CD4-positive, alpha-beta T cell treated with Interleukin-6 for 4 hours (primary cell): ENCODE measurements at regions not wholly inside any gene's neighbourhood (a gene's known extent, or its start where the extent isn't known, plus 50 kb on each side); places are given as distances from the start of the nearest gene placed in this dataset.

Experiments
- DNase-seq: peaks from one replicate; pipeline ENCODE4 v3.0.0-alpha.2; 2020; ENCODE audit warnings: mixed read lengths

- no peak for DNase-seq
Measured at GRCh38 chr9:1791191-1791590, 224.0 kb upstream of the SMARCA2 start.

DNA sequence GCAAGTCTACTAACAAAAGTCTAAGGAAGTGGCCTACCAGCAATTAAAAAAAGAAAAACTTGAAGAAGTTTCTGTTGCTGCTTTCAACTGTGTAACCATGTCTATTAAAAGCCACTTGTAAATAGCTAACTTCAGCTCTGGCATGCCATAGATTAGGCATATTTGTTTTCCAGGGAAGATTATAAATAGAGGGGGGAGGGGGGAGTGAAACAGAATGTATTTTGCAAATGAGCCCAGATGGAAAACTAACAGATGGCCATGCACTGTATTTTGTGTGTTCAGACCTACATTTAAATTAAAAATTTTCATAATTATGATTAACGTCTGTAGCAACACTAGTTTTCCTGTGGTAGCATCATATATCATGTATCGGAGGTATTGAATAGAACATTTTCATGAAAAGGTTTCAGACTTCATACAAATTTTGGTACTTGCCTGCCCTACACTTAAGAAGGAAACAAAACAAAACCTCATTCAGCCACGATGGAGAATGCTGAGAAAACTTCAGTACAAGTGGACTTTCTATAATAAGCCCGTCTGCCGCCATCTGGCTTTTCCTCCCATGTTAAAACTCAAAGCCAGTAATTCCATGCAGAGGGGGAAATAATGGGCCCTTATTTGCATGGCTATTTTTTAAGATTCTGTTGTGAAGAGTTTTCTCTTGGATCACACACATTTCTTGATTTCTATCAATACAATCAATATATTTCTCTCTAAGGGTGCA lies 220.4 kb upstream of the SMARCA2 start:
- DNase-seq: no peak

- no peak for DNase-seq
Measured at GRCh38 chr9:1804128-1804865, 210.8 kb upstream of the SMARCA2 start.

DNA sequence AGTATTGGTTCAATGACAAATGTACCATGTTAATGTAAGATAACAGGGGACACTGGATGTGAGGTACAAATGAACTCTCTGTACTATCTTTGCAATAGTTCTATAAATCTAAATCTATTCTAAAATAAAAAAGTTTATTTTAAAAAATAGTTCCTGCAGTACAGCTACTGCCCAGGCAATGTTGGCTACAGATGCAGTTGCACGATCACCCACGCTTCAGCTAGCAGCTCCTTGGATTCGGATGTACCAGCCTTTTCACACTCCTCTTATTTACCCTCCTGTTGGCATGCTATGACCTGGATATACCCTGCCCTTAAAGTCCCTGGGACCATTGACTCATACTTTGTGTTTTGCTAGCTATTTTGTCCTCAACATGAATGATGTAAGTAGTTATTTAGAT lies 185.4 kb upstream of the SMARCA2 start:
- no peak for DNase-seq

DNA sequence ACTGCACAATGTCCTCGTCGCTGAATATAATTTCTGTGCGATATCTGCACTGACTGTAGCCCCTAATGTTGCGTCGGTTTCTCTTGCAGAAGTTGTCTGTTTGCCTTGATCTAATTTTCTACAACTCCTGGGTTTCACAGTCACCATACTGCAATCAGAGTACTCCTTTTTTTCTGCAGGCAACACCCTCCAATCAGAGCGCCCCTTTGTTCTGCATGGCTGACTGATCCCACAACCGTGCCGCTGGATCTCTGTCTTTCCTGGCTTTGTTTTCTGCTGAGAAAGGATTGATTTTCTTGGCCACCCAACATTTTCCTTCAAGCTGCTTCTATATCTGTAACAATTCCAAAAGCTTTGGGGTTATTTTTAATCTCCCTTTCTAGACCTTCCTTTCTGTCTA lies 182.2 kb upstream of the SMARCA2 start:
- DNase-seq: no peak

GRCh38 chr9:1837453-1838084 lies 177.6 kb upstream of the SMARCA2 start:
- no peak for DNase-seq

DNA sequence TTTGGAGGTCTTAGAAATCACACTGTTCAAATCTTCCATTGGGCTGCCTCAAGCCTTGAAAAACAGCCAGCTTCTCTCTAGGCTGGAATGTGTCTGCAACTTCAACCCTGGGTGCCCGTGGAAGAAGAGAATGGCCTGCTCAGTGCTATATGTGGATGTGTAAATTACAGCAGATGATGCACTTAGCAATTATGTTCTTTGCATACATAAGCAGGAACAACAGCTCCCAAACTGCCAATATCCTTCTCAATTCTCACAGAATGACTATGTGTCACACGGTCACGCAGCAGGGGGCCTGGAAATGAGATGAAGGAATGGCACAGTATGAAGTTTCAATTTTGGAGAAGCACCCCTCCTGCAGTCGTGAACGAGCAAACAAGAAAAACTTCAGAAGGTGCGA lies 175.2 kb upstream of the SMARCA2 start:
- no peak for DNase-seq

GRCh38 chr9:1845425-1845824 lies 169.7 kb upstream of the SMARCA2 start:
- no peak for DNase-seq

DNA sequence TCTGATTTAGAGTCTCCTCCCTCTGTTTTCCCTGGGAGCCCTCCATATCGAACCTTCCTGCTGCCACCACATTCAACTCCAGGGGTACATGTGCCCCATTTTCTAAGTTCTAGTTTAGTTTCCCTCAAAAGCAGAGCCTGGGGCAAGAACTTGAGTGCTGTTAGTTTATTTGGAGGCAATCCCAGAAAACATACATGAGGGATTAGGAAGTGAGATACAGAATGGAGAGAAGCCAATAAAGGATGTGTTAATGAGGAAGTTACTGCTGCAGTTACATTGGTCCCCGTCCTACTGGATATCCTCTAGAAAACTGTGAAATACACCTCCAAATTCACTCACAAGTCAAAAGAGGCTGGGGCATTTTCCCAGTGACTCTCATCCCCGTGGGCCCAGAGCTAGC lies 159.4 kb upstream of the SMARCA2 start:
- no peak for DNase-seq

DNA sequence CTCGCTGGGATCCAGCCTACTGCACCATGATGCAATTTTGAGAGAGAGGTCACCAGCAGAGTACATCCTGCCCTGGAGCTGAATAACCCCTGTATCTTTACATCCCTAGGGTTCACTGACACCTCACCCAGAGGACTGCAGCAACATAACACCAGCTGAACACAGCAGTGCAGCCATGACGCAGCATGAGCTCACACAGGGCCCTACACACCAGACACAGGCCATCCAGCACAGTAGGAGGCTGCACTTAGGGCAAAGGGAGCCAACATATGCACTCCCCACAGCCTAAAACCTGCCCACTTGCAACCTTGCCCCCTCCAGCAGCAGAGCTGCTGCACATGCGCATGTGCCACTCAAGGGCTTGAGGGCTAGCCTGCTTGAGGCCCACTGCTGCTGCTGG lies 157.3 kb upstream of the SMARCA2 start:
- DNase-seq: no peak

GRCh38 chr9:1869843-1870242 lies 145.3 kb upstream of the SMARCA2 start:
- DNase-seq: peak; percentile 7

GRCh38 chr9:1870915-1871314 lies 144.2 kb upstream of the SMARCA2 start:
- no peak for DNase-seq

- DNase-seq: no peak
Measured at GRCh38 chr9:1871626-1872419, 143.3 kb upstream of the SMARCA2 start.

- no peak for DNase-seq
Measured at GRCh38 chr9:1875251-1875851, 139.8 kb upstream of the SMARCA2 start.

DNA sequence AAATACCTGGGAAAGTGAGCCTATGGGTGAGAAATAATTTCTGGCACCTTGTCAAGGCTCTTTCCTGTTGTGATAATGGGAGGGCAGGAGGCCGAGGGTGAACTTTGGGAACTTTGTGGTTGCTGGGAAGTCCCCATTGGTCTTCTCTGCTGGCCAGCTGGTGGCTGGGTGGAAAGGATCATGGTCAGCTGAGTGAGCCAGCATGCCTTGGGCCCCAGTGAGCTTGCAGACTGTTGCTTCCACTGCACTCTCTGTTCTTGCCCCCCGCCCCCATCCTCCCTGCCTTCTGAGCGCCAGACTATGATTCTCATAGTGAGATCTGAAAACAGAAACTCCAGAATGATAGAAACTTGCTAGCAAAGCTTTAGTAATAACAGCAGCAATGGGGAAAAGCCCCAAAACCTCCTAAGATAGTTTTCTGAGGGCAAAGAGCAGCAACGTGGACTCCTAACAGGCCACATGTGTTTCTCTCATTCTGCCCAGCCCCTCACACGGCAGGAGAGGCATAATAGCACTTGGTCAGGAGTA lies 139.2 kb upstream of the SMARCA2 start:
- no peak for DNase-seq

- DNase-seq: no peak
Measured at GRCh38 chr9:1876891-1877496, 138.2 kb upstream of the SMARCA2 start.

DNA sequence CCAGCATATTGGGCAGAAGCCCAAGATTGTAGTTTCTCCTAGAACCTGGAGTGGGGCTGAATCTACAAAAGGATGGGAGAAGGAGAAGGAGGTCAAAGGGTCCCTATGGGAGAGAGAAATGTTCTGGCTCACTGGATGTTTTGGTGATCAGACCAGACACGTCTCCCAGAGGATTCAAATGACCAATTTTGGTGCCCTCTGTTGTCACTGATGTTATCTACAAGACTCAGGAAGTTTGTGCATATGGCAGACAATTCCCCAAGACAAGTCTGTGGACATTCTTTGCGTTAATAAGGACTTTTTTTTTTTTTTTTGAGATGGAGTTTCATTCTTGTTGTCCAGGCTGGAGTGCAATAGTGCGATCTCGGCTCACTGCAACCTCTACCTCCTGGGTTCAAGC lies 137.2 kb upstream of the SMARCA2 start:
- DNase-seq: no peak

DNA sequence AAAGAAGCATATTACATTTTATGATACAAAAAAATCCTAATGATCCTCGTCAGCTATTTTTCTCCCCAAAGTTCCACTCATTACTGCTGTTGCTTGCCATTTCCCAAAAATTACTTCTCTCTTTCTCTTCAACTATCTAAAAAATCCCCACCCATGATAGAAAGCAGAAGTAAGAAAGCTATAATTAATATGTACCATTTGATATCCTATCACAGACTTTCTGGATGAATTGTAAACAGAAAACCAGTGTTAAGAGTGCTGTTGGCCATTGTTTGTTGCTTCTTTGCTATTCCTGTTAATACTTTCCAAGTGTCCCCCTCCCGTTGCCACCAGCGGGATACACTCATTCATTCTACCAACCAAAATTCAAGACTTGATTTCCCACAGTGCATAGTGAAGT lies 136.3 kb upstream of the SMARCA2 start:
- no peak for DNase-seq

- no peak for DNase-seq
Measured at GRCh38 chr9:1879501-1879900, 135.6 kb upstream of the SMARCA2 start.

DNA sequence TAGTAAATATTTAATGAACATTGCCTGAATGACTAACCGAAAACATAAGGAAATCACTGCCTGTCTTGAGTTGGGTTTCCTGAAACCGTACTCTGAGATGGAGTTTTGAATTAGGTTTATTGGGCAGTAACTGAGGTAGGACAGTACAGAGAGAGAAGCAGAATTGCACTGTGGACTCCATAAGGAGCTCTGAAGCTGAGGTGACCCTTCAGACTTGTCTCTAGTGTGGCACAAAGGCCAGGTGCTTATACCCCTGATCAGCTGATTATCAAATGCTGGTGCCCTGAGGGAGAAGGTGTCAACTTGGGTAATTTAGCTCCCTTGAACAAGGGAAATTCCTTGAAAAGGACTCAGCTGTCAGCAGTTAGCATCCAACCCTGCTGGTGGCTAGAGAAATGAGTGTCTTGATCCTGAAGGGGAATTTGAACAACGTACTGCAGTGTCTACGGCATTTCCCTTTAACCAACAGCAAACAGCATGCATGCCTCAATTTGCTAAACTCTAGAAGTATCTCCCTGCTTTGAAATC lies 135.0 kb upstream of the SMARCA2 start:
- DNase-seq: no peak

DNA sequence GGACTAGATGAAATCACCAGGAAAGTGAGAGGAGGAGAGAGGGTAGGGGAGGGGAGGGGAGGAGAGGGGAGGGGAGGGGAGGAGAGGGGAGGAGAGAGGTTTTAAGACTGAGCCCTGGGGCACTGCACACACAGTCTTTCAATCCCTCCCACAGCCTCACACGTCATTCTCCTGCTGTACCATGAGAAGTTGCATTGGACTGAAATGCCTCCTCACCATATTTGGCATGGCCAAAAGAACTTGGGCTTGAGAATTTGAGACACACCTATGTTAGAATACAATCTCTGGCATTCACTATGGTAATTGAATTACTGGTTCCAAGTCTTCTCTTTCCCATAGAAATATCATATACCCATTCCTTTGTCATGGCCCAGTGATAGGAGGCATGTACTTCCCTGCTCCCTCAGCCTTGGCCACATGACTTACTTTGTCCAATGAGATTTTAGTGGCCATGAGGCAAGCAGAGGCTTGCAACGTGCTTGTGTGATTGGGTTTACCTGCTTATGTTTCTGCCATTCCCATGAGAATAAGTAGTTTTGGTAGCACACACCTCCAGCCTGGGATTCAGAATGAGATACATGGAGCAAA lies 133.3 kb upstream of the SMARCA2 start:
- DNase-seq: no peak
